Mesenteric fat pad (tissue), 1 donor: ENCODE measurements at regions not wholly inside any gene's neighbourhood (a gene's known extent, or its start where the extent isn't known, plus 50 kb on each side); places are given as distances from the start of the nearest gene placed in this dataset.

Experiments used
- DNase-seq: peaks from one replicate; pipeline ENCODE4 v3.0.0-alpha.2; 2020; ENCODE audit warnings: low spot score
- donor health status: DM: yes; HTN: yes; CAD: no.

DNA sequence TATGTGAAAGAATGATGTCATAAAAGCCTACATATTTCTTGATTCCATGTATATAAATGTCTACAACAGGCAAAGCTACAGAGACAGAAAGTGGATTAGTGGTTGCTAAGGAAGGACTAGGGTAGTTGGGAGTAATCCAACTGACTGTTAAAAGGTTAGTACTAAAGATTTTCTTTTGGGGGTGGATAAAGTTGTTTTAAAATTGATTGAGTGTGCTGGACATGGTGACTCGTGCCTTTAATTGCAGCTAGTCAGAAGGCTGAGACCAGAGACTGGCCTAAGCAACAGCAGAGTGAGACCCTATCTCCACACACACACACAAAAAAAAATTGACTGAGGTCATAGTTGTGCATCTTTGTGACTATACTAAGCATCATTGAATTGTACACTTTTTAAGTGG lies 234.3 kb downstream of the C12orf50 start:
- no peak for DNase-seq

GRCh38 chr12:87793131-87793530 lies 236.1 kb downstream of the C12orf50 start:
- no peak for DNase-seq

DNA sequence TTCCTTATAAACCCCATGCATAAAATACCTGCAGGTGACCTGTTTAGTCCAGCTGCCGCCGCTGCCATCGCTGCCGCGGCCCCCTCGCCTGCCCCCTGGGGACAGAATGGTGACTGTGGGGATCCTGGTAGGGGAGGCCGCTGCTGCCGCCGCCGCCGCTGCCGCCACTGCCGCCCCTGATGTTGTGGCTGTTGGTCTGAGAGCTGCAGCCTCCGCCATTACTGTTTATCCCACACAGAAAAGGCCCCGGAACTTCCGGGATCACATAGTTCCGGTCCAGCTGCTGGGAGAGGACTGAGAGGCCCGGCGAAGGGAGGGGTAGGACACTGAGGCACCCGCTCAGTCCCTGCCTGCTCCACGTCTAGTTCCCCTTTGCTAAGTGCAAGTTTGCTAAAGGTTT lies 244.9 kb downstream of the C12orf50 start:
- DNase-seq = no peak

- no peak for DNase-seq
Measured at GRCh38 chr12:87783467-87783866, 245.7 kb downstream of the C12orf50 start.

- no peak for DNase-seq
Measured at GRCh38 chr12:87782838-87783237, 246.4 kb downstream of the C12orf50 start.

DNA sequence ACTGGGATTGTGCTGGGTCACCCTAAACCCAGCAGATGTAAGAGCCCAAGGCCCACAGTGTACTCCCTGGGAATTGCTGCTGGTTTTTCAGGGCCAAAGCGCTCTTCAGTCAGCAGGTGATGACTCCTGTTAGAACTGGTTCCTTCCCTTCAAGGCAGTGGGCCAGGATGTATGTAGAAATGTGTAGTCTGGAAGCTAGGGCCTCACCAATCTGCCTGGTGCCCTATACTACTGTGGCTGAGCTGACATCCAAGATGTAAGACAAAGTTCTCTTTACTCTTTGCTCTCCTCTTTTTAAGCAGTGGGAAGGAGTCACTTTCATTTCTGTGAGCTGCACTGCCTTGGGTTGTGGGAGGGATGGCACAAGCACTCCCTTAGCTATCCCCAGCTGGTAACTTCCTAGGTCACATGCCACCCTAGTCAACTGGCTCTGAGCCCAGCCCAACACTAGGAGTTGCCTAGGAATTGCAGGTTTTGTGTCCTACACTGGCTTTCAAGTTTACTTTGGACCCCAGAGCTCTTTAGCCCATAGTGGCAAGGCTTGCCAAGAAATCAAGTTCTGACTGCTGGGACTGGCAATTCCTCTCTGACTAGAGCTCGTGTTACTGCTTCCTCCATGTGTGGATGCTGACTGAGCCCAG lies 249.2 kb downstream of the C12orf50 start:
- DNase-seq = no peak

DNA sequence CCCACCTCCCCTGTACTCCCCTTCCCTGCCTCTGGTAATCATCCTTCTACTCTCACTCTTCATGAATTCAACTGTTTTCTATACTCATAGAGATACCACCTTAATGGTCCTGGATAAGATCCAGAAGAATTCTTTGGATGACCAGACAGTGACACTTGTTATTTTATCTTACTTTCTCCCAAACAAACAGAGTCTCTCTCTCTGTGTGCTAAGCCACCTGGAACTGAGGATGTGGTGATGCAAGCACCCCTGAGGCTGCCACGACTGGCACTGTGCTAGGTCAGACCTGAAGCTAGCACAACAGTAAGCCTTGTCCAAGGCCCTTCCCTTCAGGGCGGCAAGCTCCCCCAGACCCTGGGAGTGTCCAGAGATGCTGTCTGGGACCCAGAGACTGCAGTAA lies 250.2 kb downstream of the C12orf50 start:
- DNase-seq = no peak

GRCh38 chr12:87778065-87778464 lies 251.1 kb downstream of the C12orf50 start:
- no peak for DNase-seq

DNA sequence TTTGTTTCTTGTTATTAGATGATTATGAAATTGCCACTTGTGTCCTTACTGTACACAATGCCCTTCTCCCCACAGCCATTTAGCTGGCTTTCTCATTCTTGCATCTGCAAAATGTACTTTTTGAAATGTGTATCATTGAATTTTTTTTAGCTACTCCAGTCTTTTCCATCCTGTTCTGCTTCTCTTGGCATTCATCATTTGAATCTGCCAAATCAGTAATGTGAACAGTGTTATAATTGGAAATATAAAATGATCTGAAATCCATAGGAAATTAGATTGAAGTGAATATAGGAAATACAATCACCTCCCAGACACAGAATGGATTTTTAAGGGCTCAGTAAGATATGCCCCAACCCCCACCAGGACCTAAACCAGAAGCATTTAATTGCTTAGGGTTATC lies 253.4 kb downstream of the C12orf50 start:
- DNase-seq = no peak

GRCh38 chr12:87775051-87775450 lies 254.2 kb downstream of the C12orf50 start:
- DNase-seq = no peak

DNA sequence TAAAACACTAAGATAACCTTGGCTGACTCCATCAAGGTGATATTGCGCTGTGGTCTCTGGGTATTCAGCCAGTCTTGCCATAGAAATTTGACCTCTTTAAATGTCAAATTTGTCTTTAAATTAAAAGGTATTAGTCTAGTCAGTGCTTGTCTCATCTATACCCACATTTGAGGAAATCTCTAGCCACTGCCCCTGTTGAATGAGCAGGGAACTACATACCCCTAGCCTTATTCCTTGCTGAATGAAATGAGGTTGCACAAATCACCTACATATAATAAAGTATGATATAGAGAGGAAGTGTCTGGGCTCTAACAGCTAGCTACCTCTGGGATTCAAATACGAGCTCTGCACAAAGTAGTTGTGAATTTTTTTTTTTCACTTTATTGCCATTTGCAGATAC lies 256.8 kb downstream of the C12orf50 start:
- DNase-seq = no peak

DNA sequence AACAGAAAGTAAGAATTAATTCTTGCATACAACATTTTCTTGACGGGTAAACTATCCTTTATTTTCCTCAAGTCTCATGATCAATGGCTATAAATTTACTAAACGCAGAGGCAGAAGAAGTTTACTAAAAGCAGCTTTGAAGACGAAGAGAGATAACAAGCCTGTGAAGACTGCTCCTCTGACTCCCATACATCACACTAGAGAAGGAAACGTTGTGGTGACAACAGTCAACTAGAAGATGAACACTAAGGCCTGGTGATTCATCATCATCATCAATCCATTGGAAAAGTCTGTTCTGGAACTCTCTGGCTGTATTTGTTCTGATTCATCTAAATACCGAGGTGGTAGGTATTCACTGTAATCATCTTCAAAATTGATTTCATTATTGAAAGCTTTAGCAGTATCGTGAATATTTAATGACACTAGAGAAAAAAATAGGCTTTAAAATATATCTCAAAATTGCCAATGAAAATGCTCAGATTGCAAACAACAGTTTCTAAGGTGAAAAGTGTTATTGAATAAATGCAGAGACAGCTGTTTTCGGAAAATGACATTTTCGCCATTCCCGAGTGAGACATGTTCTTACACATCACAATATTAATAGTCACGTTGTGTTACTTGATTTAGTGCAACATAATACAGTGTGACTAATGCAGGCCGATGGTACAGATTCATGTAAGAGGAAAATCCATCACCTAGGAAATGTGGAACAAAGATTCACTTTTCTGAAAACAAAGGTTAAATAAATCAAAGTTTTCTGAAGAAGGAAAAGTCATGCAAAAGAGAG lies 260.5 kb downstream of the C12orf50 start:
- no peak for DNase-seq

DNA sequence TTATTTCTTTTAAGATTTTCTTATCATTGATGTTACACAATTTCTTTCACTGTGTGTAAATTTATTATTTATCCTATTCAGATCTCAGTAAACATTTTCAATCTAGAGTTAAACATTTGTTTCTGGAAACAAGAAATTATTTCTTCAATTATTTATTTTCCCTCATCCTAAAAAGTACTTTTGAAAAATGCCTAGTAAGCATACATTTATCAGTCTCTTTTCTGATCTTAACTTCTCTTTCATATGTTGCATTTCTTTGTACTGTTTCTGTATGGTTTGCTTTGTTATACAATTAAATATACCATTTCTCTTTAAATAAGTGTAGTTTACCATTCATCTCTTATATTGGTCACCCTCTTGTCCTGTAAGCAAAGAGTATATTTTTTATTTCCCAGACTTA lies 263.2 kb downstream of the C12orf50 start:
- no peak for DNase-seq

DNA sequence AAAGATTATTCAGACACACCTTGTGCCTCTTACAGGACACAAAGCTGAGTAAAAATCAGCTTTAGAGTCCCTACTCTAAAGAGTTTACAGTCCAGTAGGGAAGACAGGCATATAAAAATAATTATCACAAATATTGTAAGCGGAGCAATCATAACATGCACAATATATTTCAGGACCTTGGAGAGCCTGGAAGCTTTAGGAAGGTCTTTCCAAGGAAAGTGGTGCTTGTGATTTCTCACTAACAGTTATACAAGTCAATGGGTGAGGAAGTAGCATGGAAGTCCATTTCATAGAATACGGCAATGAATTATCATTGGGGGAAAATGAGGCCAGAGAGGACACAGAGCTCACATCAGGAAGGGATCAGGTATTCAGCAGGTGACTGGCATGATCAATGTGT lies 268.3 kb downstream of the C12orf50 start:
- DNase-seq = no peak

- DNase-seq = no peak
Measured at GRCh38 chr12:87758271-87758670, 270.9 kb downstream of the C12orf50 start.

DNA sequence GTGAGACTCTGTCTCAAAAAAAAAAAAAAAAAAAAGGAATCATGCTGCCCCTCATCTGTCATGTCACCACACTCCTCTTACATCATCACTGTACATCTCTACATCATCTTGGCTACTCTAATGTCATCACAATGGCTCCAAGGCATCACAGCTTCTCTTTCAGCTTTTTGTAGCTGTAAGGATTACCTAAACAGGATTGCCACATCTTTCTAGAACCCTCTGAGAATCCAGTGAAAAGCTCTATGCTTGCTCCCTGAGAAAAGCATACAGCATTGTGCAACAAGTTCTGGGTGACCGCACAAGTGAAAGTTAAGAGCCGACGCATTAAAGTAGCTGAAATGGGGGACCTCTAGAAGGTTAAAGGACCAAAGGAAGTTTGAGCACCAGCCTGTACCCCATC lies 272.5 kb downstream of the C12orf50 start:
- DNase-seq = no peak

- DNase-seq = no peak
Measured at GRCh38 chr12:87756111-87756510, 273.1 kb downstream of the C12orf50 start.

DNA sequence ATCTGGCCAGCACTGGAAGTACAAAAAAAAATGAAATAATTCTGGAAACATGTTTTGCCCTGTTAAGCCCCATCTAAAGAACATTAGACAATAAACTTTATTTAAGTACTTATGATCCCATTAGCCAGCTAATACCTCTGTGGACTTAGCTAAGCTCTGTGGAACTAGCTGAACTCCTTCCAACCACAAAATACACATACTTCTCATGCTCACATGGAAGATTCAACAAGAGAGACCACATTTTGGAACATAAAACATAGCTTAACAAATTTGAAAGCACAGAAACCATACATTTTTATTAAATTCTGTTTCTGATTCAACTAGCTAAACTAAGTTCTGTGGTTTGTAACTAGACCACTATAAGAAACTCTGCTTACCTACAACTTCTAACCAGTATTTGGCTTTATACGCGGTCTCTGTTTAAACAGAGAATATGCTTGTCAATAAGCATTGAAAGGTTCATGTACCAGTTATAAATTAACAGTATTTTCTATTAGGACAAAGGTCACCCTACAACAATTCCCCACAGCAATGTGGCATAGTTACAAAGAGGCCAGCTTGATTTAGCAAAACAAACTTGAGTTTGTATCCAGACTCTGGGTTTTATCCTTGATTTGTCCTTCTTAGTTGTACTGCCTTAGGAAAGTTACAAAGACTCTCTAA lies 300.1 kb downstream of the C12orf50 start:
- DNase-seq = no peak

DNA sequence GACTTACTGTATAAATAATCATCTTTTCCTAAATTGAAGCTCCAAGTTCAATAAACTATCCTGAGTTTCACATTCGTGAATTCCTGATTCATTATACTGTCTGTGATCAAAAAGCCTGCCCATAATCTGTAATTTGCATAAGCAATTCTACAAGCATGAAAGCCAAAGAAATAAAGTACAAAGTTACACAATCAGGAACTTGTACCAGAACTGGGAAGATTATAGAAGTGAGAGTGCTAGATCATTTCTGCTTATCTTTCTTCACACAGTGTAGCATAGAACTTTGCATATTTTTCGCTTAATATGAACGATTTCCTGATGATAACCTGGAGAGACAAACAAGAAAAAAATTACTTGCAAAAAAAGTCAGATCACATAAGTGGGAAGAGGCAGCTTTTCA lies 308.2 kb downstream of the C12orf50 start:
- DNase-seq = no peak

DNA sequence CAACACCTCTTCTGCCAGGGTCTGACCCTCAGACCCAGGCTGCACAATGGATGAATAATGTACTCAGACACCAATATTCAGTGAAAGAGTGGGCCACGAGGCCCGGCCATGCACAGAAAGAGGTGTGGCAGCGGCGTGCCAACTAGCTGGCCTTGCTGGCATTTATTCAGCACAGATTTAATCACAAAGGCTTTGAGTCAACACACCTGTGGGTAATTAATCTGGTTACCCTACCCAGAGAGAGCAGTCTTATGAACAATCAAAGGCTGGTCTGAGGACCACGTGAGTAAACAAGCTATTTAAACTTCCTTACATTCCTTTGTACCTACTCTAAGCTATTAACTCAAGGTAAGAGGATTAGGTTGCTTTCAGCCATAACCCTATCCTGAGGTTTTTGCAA lies 324.8 kb downstream of the C12orf50 start:
- DNase-seq = no peak

- DNase-seq = no peak
Measured at GRCh38 chr12:87690236-87690810, 338.9 kb downstream of the C12orf50 start.

DNA sequence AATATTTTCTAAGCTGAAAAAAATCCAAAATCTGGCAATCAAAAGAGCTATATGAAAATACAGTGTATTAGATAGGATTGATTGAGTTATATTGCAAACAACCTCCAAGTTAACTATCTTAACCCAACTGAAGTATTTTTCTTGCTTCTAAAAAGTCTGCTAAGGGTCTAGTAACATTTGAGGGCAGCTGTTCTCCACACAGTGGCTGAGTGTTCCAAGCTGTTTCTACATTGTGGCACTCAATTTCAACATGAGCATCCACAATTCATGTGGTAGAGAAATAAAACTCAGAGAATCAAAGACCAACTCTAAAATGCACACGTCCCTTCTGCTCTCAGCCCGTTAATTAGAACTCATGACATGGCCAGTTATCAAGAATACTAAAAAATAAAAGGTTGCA lies 340.0 kb downstream of the C12orf50 start:
- no peak for DNase-seq
